ENCODE measurements at regions not wholly inside any gene's neighbourhood (a gene's known extent, or its start where the extent isn't known, plus 50 kb on each side); places are given as distances from the start of the nearest gene placed in this dataset.

DNA sequence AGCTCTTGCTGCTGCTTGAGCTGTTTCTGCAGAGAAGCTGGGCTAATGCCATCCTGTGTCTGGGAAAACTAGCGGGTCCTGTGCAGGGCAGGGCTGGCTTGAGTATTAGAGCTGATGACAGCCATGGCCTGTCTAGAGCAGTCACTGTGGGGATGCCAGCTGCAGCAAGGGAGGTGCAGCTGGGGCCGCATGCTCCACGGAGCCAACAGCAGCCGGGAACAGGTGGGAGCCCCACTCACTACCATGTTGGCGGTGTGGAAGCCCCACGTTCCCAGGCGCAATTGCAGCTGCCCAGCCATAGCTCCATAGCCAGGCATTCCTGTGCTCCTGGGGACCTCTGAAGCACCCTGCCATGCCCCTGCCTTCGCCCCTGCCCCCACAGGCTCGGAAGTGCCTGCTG is 212.9 kb downstream of the TFAP2C start:
- H3K27ac ChIP-seq (replicated peaks), result no peak overlapping the region

DNA sequence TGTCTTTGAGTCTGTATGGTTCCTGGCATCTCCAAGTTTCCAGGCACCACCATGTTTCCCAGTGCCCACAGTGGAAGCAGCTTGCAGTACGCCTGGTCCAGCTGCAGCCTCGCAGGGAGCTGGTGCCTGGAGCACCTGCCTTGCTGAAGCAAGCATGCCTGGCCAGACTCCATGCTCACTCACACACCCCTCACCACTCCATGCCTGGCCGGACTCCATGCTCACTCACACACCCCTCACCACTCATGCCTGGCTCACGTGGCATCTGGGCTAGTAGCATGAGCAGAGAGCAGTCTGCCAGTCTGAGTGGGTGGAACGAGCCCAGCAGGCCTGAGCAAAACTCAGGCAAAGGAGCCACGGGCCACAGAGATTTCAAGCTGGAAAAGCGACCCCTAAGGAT is 214.3 kb downstream of the TFAP2C start:
- DNase-seq, result no peak
- intact Hi-C loops (cut with micrococcal nuclease), result no loop called here
- Histone ChIP-seq H3K4me1 (no peaks in the 10 kb centered on the region), H3K27ac (replicated peaks) (no peak overlapping the region), H3K4me3 (no peak overlapping the region), H3K27me3 (ENCODE audit: low read depth) (peaks cover 91% of the 10 kb centered on the region), H3K9me3 (replicated peaks) (no peaks in the 10 kb centered on the region), H3K36me3 (no peaks in the 10 kb centered on the region)
- TF ChIP-seq, protein P1, sequence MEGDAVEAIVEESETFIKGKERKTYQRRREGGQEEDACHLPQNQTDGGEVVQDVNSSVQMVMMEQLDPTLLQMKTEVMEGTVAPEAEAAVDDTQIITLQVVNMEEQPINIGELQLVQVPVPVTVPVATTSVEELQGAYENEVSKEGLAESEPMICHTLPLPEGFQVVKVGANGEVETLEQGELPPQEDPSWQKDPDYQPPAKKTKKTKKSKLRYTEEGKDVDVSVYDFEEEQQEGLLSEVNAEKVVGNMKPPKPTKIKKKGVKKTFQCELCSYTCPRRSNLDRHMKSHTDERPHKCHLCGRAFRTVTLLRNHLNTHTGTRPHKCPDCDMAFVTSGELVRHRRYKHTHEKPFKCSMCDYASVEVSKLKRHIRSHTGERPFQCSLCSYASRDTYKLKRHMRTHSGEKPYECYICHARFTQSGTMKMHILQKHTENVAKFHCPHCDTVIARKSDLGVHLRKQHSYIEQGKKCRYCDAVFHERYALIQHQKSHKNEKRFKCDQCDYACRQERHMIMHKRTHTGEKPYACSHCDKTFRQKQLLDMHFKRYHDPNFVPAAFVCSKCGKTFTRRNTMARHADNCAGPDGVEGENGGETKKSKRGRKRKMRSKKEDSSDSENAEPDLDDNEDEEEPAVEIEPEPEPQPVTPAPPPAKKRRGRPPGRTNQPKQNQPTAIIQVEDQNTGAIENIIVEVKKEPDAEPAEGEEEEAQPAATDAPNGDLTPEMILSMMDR (IDR thresholded peaks at IDR 0.05; ENCODE audit: borderline replicate concordance), result no peak

More for the DNA sequence above, 212.9 kb downstream of the TFAP2C start:
- Histone ChIP-seq H3K9me3 (replicated peaks) (no peaks in the 10 kb centered on the region), H3K4me3 (no peak overlapping the region), H3K36me3 (no peaks in the 10 kb centered on the region), H3K4me1 (no peaks in the 10 kb centered on the region), H3K27me3 (ENCODE audit: low read depth) (peaks cover 91% of the 10 kb centered on the region)
- intact Hi-C loops (cut with micrococcal nuclease), result no loop called here
- DNase-seq, result no peak
- TF ChIP-seq, protein P1 (IDR thresholded peaks at IDR 0.05; ENCODE audit: borderline replicate concordance), result no peak

DNA sequence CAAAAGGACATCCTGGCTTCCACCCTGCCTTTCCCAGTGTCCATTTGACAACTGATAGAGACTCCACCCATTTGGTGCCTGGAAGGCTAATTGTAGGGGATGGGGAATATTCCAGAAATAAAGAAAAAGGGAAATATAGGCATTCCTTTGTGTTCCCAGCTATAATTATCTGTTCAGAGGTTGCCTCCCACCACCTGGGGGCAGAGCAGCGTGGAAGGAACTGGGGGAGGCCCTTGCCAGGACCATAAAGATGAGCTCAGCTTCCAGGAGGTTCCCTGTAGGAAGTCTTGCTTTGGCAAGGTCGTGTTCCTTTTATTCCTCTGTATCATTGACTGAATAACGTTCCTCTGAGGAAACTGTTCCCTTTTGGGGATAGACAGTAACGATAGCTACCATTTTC is 214.7 kb downstream of the TFAP2C start:
- Histone ChIP-seq H3K27me3 (ENCODE audit: low read depth) (peaks cover 91% of the 10 kb centered on the region), H3K4me3 (no peak overlapping the region), H3K4me1 (no peaks in the 10 kb centered on the region), H3K27ac (replicated peaks) (no peak overlapping the region), H3K36me3 (no peaks in the 10 kb centered on the region), H3K9me3 (replicated peaks) (no peaks in the 10 kb centered on the region)
- DNase-seq, result no peak
- TF ChIP-seq, protein P1 (IDR thresholded peaks at IDR 0.05; ENCODE audit: borderline replicate concordance), result no peak
- intact Hi-C loops (cut with micrococcal nuclease), result no loop called here

DNA sequence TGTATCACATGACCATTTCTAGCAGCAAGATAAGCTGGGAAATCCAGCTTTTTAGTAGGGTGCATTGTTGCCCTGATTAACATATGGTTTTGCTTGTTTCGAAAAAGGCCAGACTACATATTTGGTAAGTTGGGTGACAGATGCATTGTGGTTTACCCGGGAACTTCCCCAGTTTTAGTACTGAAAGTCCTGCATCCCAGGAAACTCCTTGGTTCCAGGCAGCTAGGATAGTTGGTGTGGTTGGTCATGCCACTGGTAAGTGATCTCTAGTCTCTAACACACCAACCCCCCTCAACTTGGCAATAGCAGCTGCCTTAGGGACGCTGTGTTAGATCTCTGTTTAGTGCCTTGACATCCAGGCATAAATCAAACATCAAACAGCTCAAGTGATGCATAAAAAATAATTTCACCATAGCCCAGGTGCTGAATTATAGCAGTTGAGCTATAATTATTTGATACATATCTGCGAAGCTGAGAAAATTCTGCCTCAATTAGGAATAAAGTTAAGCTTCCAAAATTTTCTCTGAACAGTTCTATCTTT is 216.5 kb downstream of the TFAP2C start:
- Histone ChIP-seq H3K27me3 (ENCODE audit: low read depth) (peaks cover 81% of the 10 kb centered on the region), H3K27ac (replicated peaks) (no peak overlapping the region), H3K4me1 (no peaks in the 10 kb centered on the region), H3K36me3 (no peaks in the 10 kb centered on the region), H3K9me3 (replicated peaks) (no peaks in the 10 kb centered on the region), H3K4me3 (no peak overlapping the region)
- DNase-seq, result no peak
- intact Hi-C loops (cut with micrococcal nuclease), result no loop called here
- TF ChIP-seq, protein P1 (IDR thresholded peaks at IDR 0.05; ENCODE audit: borderline replicate concordance), result no peak

DNA sequence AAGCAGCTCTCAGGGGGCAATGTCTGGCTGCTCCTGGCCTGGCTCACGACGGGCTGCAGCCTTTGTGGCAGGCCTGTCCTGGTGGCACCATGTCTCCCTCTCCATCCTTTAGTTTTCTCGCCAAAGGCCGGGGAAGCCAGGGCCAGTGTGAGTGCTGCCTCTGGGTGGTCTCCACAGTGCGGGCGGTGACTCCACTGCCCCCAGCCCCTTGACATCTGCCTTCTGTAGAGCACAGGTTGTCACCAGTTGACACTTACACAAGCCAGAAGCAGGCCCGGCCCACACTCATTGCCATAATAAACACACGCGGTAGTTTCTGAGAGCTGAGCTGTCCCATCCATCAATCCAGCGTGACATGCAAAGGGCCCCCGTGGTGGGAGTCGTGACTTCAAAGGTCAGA is 219.5 kb downstream of the TFAP2C start:
- Histone ChIP-seq H3K4me3 (no peak overlapping the region), H3K36me3 (no peaks in the 10 kb centered on the region), H3K27me3 (ENCODE audit: low read depth) (peaks cover 60% of the 10 kb centered on the region), H3K27ac (replicated peaks) (no peak overlapping the region), H3K4me1 (no peaks in the 10 kb centered on the region), H3K9me3 (replicated peaks) (peaks cover 8% of the 10 kb centered on the region)
- no peak for DNase-seq
- intact Hi-C loops (cut with micrococcal nuclease), result no loop called here
- TF ChIP-seq, protein P1 (IDR thresholded peaks at IDR 0.05; ENCODE audit: borderline replicate concordance), result no peak
